ENCODE measurements at regions not wholly inside any gene's neighbourhood (a gene's known extent, or its start where the extent isn't known, plus 50 kb on each side); places are given as distances from the start of the nearest gene placed in this dataset.

- intact Hi-C loops (cut with DNase I) = no loop called here
- no peak for DNase-seq
These were observed 665.1 kb downstream of the CDH18 start for GRCh38 chr5:19322716-19323485.

- no peak for DNase-seq
- intact Hi-C loops (cut with DNase I) = no loop called here
These were observed 653.7 kb downstream of the CDH18 start for GRCh38 chr5:19334278-19334677.

GRCh38 chr5:19342942-19343341 is 645.1 kb downstream of the CDH18 start:
- no peak for DNase-seq
- intact Hi-C loops (cut with DNase I) = no loop called here

DNA sequence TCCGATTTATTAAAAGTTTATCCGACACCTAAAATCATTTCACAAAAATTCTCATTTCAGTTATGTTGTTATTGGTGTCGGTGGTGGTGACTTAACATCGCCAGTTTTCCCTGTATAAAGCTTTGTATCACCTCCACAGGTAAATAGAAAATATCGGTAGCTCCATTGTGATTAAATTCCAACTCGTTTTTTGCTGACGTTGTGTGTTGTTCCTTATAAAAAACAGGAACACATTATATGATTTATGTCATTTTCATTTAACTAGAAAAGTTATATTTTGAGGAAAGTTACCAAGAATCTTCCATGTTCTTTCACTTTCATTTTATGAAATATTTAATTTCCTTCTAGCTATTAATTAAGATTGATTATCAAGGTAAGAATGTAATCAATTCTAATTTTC is 635.9 kb downstream of the CDH18 start:
- intact Hi-C loops (cut with DNase I) = no loop called here
- no peak for DNase-seq

DNA sequence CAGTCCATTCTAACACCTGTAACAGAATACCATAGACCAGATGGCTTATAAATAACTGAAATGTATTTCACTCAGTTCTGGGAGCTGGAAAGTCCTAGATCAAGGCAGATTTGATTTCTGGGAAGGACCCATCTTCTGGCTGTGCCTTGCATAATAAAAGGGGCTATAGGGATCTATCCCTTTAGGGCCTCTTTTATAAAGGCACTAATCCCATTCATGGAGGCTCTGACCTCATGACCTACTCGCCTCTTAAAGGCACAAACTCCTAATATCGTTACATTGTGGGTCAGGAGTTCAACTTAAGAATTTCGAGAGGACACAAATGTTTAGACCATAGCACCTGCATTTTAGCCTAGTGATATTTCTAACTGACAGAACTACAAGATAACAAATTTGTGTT is 619.0 kb downstream of the CDH18 start:
- intact Hi-C loops (cut with DNase I) = no loop called here
- DNase-seq = no peak

DNA sequence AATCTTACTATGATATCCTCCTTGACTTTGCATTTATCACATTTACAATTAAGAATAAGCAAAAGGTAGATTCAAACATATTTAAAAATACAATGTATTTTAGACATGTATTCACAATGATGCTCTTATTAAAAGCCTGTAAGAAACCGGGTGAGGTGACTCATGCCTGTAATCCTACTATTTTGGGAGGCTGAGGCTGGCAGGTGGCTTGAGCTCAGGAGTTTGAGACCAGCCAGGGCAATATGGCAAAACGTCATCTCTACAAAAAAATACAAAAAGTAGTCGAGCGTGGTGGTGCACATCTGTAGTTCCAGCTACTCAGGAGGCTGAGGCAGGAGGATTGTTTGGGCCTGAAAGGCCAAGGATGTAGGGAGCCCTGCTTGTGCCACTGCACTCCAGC is 618.4 kb downstream of the CDH18 start:
- intact Hi-C loops (cut with DNase I) = no loop called here
- DNase-seq = no peak

DNA sequence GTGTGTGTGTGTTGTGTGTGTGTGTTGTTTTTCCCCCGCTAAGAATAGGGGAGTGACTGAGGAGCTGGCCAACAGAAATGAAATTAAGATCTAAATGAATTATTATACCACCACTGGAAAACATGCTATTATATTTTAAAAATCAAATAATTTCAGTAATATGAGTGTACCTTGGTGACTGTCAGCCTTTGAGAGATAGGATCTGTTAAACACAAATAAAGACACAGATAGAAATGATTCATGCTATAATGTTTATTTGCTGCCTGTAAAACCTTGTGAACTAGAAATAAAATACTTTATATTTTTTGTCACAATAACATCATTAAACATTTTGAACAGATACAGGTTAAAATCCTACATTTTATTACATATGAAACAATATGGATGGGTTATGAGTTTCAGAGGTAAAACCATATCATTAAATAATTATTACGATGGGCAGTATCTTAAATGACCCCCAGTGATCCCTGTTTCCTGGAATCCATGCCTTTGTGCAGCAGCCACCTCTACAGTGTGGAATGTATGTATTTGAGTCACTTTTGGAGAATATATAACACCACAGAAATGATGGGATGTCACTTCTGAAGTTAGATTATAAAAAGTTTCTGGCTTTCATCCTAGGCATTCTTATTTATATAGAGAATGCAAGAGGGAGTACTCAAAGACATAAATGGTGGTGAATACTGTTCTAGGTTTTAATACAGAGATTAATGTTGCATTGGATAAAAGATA is 617.2 kb downstream of the CDH18 start:
- intact Hi-C loops (cut with DNase I) = no loop called here
- no peak for DNase-seq

DNA sequence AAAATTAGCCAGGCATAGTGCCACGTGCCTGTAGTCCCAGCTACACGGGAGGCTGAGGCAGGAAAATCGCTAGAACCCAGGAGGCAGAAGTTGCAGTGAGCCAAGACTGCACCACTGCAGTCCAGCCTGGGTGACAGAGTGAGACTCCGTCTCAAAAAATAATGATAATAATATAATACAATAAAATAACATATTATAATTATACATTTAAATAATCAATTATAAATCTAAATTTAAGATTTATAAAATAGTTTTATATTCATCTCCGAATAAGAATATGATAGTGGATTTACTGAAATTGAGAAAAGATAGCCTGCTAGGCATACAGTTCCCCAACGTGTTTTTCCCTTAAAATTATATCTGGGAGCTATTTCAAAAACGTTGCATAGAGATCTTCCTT is 599.6 kb downstream of the CDH18 start:
- intact Hi-C loops (cut with DNase I) = no loop called here
- no peak for DNase-seq

GRCh38 chr5:19401032-19401431 is 587.0 kb downstream of the CDH18 start:
- no peak for DNase-seq
- intact Hi-C loops (cut with DNase I) = no loop called here

DNA sequence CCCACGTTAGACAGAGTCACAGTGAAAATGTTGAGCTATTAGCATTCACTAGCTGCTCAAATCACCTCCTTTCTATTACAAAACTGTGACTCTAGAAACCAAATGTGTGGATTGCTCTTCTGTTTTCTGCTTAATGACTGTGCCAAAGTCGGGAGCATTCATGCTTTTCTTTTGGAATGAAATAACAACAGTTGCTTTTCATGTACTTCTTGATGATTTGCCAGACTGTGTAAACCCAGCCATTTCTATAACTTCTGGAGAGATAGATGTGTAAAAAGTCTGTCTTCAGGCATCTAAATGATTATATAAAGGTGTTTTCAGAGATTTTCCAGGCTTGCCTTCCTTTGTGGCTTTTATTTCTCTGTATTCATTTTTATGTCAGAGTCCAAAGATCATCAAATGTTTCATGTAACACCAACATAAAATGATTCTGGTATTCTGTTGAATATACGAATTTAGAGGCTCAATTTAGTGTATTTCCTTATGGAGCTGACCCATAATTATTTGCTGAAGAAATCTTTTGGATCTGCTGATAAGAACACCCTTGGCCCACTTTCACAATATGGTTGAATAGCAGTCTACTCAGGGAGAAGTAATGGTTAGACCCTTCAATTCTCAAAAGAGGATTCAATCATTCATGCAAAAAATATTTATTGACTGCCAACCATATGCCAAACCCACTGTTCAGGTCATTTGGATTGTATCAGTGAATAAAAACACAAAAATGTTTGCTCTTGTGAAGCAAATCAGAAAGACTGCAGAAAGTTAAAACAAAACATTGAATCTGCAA is 581.2 kb downstream of the CDH18 start:
- DNase-seq = no peak
- intact Hi-C loops (cut with DNase I) = no loop called here

DNA sequence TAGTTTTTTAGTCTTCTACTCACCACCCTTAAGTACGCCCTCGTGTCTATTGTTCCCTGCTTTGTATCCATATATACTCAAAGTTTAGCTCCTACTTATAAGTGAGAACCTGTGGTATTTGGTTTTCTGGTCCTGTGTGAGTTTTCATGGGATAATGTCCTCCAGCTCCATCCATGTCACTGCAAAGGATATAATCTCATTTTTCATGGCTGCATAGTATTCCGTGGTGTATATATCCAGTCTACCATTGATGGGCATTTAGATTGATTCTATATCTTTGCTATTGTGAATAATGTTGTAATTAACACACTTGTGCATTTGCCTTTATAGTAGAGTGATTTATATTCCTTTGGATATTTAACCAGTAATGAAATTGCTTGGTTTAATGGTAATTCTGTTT is 579.9 kb downstream of the CDH18 start:
- intact Hi-C loops (cut with DNase I) = no loop called here

GRCh38 chr5:19411936-19412335 is 576.1 kb downstream of the CDH18 start:
- no peak for DNase-seq
- intact Hi-C loops (cut with DNase I) = no loop called here

More for the DNA sequence above, 579.9 kb downstream of the CDH18 start:
- no peak for DNase-seq

Measured in head of caudate nucleus (tissue), 42 donors.